ENCODE measurements at regions not wholly inside any gene's neighbourhood (a gene's known extent, or its start where the extent isn't known, plus 50 kb on each side); places are given as distances from the start of the nearest gene placed in this dataset.

DNA sequence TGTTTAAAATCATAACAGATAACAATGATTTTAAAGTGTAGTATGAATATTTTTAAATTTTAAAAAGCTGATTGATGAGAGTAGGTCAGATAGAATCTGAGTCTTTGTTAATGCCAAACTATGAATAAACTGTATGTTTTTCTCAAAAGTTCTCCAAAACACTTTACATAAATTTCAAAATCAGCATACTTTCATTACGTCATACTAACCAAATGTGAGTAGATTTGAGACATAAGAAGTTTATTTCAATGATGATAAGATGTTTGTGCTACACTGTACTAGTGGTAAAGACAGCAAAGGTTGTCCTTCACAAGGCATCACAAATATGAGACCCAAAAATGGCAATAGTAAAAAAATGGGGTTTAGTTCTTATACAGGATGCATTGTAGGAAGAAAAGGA, 1342.9 kb downstream of the SI start:
- Histone ChIP-seq H4K20me1 (ENCODE audit: control insufficient read depth, insufficient read depth, insufficient read length) (no peaks in the 10 kb centered on the region), H4K8ac (replicated peaks; ENCODE audit: insufficient read length, low read depth, low read length) (no peak overlapping the region), H2BK120ac (ENCODE audit: low read depth, low read length, poor library complexity, severe bottlenecking) (no peak overlapping the region), H2AFZ (ENCODE audit: low read length) (no peak overlapping the region), H2AK5ac (ENCODE audit: insufficient read length, low read length) (no peak overlapping the region), H3K79me1 (ENCODE audit: insufficient read depth, low read depth, low read length, poor library complexity, severe bottlenecking) (no peaks in the 10 kb centered on the region), H3K18ac (ENCODE audit: insufficient read length, low read depth, low read length) (no peak overlapping the region), H4K5ac (ENCODE audit: insufficient read length, low read depth, low read length) (no peak overlapping the region), H3K4me2 (ENCODE audit: insufficient read depth, insufficient read length, low read length) (no peak overlapping the region), H3T11ph (ENCODE audit: low read length) (no peak overlapping the region), H2BK12ac (ENCODE audit: insufficient read length, low read depth, low read length) (no peak overlapping the region), H3K23me2 (ENCODE audit: insufficient read length, low read depth, low read length, poor library complexity, severe bottlenecking) (no peaks in the 10 kb centered on the region), H3K56ac (ENCODE audit: insufficient read length, low read depth, low read length) (no peak overlapping the region), H2BK5ac (ENCODE audit: insufficient read length, low read length) (no peak overlapping the region), H3K4ac (ENCODE audit: low read depth, low read length) (no peak overlapping the region), H3K27ac (ENCODE audit: insufficient read length, low read depth, low read length) (no peak overlapping the region), H3K9ac (ENCODE audit: extremely low read depth, insufficient read length, low read length) (no peak overlapping the region), H3K23ac (ENCODE audit: insufficient read length, low read depth, low read length) (no peak overlapping the region), H4K91ac (ENCODE audit: insufficient read length, low read depth, low read length) (no peak overlapping the region), H3K9me3 (ENCODE audit: control insufficient read depth, low read depth, low read length) (no peaks in the 10 kb centered on the region), H3K14ac (ENCODE audit: insufficient read depth, low read length) (no peak overlapping the region), H2BK20ac (ENCODE audit: low read depth, low read length, poor library complexity, severe bottlenecking) (no peak overlapping the region), H3K79me2 (ENCODE audit: insufficient read depth, low read length) (no peaks in the 10 kb centered on the region), H3K27me3 (ENCODE audit: insufficient read depth, low read length) (no peaks in the 10 kb centered on the region), H3K4me1 (ENCODE audit: insufficient read depth, low read length) (no peaks in the 10 kb centered on the region), H2BK15ac (ENCODE audit: low read depth, low read length) (no peak overlapping the region)
- no peak for DNase-seq
- Mint-ChIP-seq H3K36me3 (ENCODE audit: insufficient read depth in 1 of 3, low read depth in 3 of 3) (peaks cover 0 to 10% (median 1%) of the 10 kb centered on the region in 3 experiments; a peak in 4 of 7 replicates), H3K4me3 (no peak overlapping the region), H3K9me3 (peaks cover 6 to 9% of the 10 kb centered on the region in 2 experiments; a peak in 4 of 5 replicates), H3K4me1 (no peaks in the 10 kb centered on the region), H3K27me3 (ENCODE audit: low read depth) (no peaks in the 10 kb centered on the region), H3K27ac (no peak overlapping the region)
- TF ChIP-seq, protein P1, sequence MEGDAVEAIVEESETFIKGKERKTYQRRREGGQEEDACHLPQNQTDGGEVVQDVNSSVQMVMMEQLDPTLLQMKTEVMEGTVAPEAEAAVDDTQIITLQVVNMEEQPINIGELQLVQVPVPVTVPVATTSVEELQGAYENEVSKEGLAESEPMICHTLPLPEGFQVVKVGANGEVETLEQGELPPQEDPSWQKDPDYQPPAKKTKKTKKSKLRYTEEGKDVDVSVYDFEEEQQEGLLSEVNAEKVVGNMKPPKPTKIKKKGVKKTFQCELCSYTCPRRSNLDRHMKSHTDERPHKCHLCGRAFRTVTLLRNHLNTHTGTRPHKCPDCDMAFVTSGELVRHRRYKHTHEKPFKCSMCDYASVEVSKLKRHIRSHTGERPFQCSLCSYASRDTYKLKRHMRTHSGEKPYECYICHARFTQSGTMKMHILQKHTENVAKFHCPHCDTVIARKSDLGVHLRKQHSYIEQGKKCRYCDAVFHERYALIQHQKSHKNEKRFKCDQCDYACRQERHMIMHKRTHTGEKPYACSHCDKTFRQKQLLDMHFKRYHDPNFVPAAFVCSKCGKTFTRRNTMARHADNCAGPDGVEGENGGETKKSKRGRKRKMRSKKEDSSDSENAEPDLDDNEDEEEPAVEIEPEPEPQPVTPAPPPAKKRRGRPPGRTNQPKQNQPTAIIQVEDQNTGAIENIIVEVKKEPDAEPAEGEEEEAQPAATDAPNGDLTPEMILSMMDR (conservative IDR thresholded peaks at IDR 0.05), result no peak
- 100% methylated on average over 1 of the region's 1 CpG for WGBS (ENCODE audit: extremely low coverage, insufficient read length, low lambda C conversion rate)
